Activated naive CD4-positive, alpha-beta T cell treated with anti-CD3 and anti-CD28 coated beads for 36 hours (primary cell): ENCODE measurements at regions not wholly inside any gene's neighbourhood (a gene's known extent, or its start where the extent isn't known, plus 50 kb on each side); places are given as distances from the start of the nearest gene placed in this dataset.

Experiments
- CTCF ChIA-PET: fragments of 350-600 bp; sonication (Branson Sonifier 250); formaldehyde crosslinking; loops from one replicate; lab custom pipeline; 2021; ENCODE audit warnings: antibody characterized with exemption; lab: Charles Lee
- DNase-seq: peaks from one replicate; pipeline ENCODE4 v3.0.0-alpha.2; 2020
- H3K27ac Mint-ChIP-seq: one replicate; pipeline ENCODE4 v1.8.0; 2021; ENCODE audit warnings: mild to moderate bottlenecking, mixed read lengths
- H3K27me3 Mint-ChIP-seq: one replicate; pipeline ENCODE4 v1.8.0; 2021; ENCODE audit warnings: low read depth, mixed read lengths
- H3K36me3 Mint-ChIP-seq: one replicate; pipeline ENCODE4 v1.8.0; 2021; ENCODE audit warnings: low read depth, mixed read lengths
- H3K4me1 Mint-ChIP-seq: one replicate; pipeline ENCODE4 v1.8.0; 2021; ENCODE audit warnings: low read depth, mixed read lengths
- H3K4me3 Mint-ChIP-seq: one replicate; pipeline ENCODE4 v1.8.0; 2021; ENCODE audit warnings: mild to moderate bottlenecking, moderate library complexity, mixed read lengths
- H3K9me3 Mint-ChIP-seq: one replicate; pipeline ENCODE4 v1.8.0; 2021; ENCODE audit warnings: mixed read lengths
- intact Hi-C: fragments of 100-400 bp; cut with micrococcal nuclease; formaldehyde crosslinking; loops from one replicate; pipeline ENCODE4 v1.15.1; 2023

DNA sequence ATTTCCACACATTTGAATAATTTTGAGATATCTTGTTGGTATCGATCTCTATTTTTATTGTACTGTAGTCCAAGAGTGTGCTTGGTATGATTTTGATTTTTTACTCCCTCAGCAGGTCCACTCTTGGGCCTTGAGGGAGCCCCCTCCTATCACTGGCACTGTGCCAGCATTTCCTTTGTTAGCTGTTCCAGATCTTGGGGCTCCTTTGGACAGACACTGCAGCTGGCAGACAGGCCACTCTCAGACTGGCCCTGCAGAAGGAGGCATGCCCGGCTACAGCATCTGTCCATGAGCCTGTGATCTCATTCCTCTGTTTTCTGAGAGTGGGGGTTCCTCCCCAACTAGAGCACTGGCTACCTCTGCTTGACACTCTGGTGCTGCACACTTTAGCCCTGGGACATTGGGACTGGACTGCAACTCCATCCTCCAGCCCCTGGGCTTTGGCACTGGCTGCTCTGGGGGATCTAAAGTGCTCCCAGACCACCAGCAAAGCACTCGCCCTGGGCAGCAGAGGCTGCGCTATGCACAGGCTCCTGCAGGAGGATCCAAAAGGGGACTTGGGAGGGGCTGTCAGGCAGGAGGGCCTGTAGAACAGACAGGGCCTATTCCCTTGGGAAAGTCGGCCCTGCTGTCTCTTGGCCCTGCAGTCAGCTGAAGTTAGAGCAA lies 271.3 kb upstream of the DMAC1 start:
- intact Hi-C loops, result no loop called here
- H3K27me3 Mint-ChIP-seq, result no peaks in the 10 kb centered on the region

GRCh38 chr9:8062459-8062858 lies 262.9 kb upstream of the DMAC1 start:
- peaks cover 4% of the 10 kb centered on the region for H3K36me3 Mint-ChIP-seq
- no peak overlapping the region for H3K4me3 Mint-ChIP-seq
- intact Hi-C loops, result no loop called here
- H3K4me1 Mint-ChIP-seq, result peaks cover 8% of the 10 kb centered on the region
- H3K27me3 Mint-ChIP-seq, result no peaks in the 10 kb centered on the region
- peaks cover 8% of the 10 kb centered on the region for H3K9me3 Mint-ChIP-seq
- CTCF ChIA-PET, result no interaction called here
- no peak for DNase-seq
- no peak overlapping the region for H3K27ac Mint-ChIP-seq

More for the DNA sequence above, 271.3 kb upstream of the DMAC1 start:
- no peak overlapping the region for H3K4me3 Mint-ChIP-seq
- no peak overlapping the region for H3K27ac Mint-ChIP-seq
- CTCF ChIA-PET, result no interaction called here
- H3K36me3 Mint-ChIP-seq, result no peaks in the 10 kb centered on the region
- DNase-seq, result no peak
- H3K9me3 Mint-ChIP-seq, result peaks cover 3% of the 10 kb centered on the region
- H3K4me1 Mint-ChIP-seq, result no peaks in the 10 kb centered on the region

- DNase-seq, result no peak
- H3K4me3 Mint-ChIP-seq, result no peak overlapping the region
- CTCF ChIA-PET, result no interaction called here
- H3K27me3 Mint-ChIP-seq, result no peaks in the 10 kb centered on the region
- H3K27ac Mint-ChIP-seq, result no peak overlapping the region
- intact Hi-C loops, result loop anchor here (10.0 kb wide), 1 partner anchor 379 kb away; no protein-coding TSS in a partner anchor
- H3K9me3 Mint-ChIP-seq, result peaks cover 19% of the 10 kb centered on the region
- no peaks in the 10 kb centered on the region for H3K4me1 Mint-ChIP-seq
- no peaks in the 10 kb centered on the region for H3K36me3 Mint-ChIP-seq
Observed at GRCh38 chr9:8053501-8053900, 253.9 kb upstream of the DMAC1 start.

GRCh38 chr9:8052991-8053390 lies 253.4 kb upstream of the DMAC1 start:
- H3K4me1 Mint-ChIP-seq, result no peaks in the 10 kb centered on the region
- H3K36me3 Mint-ChIP-seq, result no peaks in the 10 kb centered on the region
- no peak overlapping the region for H3K4me3 Mint-ChIP-seq
- H3K27ac Mint-ChIP-seq, result no peak overlapping the region
- CTCF ChIA-PET, result no interaction called here
- no peaks in the 10 kb centered on the region for H3K27me3 Mint-ChIP-seq
- H3K9me3 Mint-ChIP-seq, result peaks cover 22% of the 10 kb centered on the region
- intact Hi-C loops, result loop anchor here (10.0 kb wide), 1 partner anchor 378 kb away; no protein-coding TSS in a partner anchor
- DNase-seq, result no peak

DNA sequence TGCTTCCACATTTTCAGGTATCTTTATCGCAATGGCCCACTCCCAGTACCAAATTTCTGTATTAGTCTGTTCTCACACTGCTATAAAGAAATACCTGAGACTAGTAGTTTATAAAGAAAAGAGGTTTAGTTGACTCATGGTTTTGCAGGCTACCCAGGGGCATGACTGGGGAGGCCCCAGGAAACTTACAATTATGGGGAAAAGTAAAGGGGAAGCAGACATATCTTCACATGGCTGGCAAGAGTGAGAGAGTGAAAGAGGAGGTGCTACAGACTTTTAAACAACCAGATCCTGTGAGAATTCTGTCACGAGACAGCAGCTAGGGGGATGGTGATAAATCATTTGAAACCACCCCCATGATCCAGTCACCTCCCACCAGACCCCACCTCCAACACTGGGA lies 238.2 kb upstream of the DMAC1 start:
- peaks cover 7% of the 10 kb centered on the region for H3K36me3 Mint-ChIP-seq
- H3K4me3 Mint-ChIP-seq, result no peak overlapping the region
- H3K27ac Mint-ChIP-seq, result no peak overlapping the region
- no peak for DNase-seq
- CTCF ChIA-PET, result no interaction called here
- H3K9me3 Mint-ChIP-seq, result peaks cover 24% of the 10 kb centered on the region
- H3K27me3 Mint-ChIP-seq, result no peaks in the 10 kb centered on the region
- intact Hi-C loops, result no loop called here
- peaks cover 3% of the 10 kb centered on the region for H3K4me1 Mint-ChIP-seq

- intact Hi-C loops, result no loop called here
- Mint-ChIP-seq H3K27ac (no peak overlapping the region), H3K4me1 (peaks cover 3% of the 10 kb centered on the region), H3K4me3 (no peak overlapping the region), H3K27me3 (no peaks in the 10 kb centered on the region), H3K9me3 (peaks cover 21% of the 10 kb centered on the region), H3K36me3 (peaks cover 7% of the 10 kb centered on the region)
- CTCF ChIA-PET, result no interaction called here
- no peak for DNase-seq
Observed at GRCh38 chr9:8036914-8037524, 237.4 kb upstream of the DMAC1 start.

GRCh38 chr9:8033794-8034193 lies 234.2 kb upstream of the DMAC1 start:
- CTCF ChIA-PET, result interaction anchor here (0.7 kb wide), 1 partner anchor 719 kb away, joined by 3 read pairs; no protein-coding TSS in a partner anchor
- Mint-ChIP-seq H3K4me3 (no peak overlapping the region), H3K9me3 (peaks cover 12% of the 10 kb centered on the region), H3K36me3 (peaks cover 7% of the 10 kb centered on the region), H3K27me3 (no peaks in the 10 kb centered on the region), H3K4me1 (peaks cover 5% of the 10 kb centered on the region), H3K27ac (no peak overlapping the region)
- DNase-seq, result no peak
- intact Hi-C loops, result no loop called here

DNA sequence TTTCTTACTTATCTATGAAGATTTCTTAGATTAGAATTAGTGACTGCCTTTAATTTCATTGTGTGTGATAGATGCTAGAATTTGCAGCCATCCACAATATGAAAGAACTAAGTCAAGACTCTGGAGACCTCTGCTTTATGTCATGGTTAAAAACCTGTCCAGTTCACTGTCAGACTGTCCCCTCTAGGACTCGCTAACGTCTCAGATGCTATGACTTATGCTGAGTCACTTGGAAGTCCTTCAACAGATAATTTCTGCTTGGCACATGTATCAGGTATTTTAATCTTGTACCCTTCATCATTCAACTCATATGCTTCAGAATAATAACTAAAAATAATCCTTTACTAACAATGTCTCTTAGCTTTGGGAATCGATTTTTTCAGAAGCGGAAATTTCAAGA lies 230.5 kb upstream of the DMAC1 start:
- Mint-ChIP-seq H3K27me3 (no peaks in the 10 kb centered on the region), H3K4me3 (no peak overlapping the region), H3K4me1 (peaks cover 3% of the 10 kb centered on the region), H3K36me3 (no peaks in the 10 kb centered on the region), H3K27ac (no peak overlapping the region), H3K9me3 (no peaks in the 10 kb centered on the region)
- no peak for DNase-seq
- CTCF ChIA-PET, result no interaction called here
- intact Hi-C loops, result no loop called here

GRCh38 chr9:8027351-8027750 lies 227.8 kb upstream of the DMAC1 start:
- Mint-ChIP-seq H3K4me3 (no peak overlapping the region), H3K27me3 (no peaks in the 10 kb centered on the region), H3K27ac (no peak overlapping the region), H3K4me1 (peaks cover 3% of the 10 kb centered on the region), H3K9me3 (peaks cover 5% of the 10 kb centered on the region), H3K36me3 (no peaks in the 10 kb centered on the region)
- DNase-seq, result no peak
- intact Hi-C loops, result no loop called here
- CTCF ChIA-PET, result no interaction called here

- no peak overlapping the region for H3K27ac Mint-ChIP-seq
- no peak for DNase-seq
- intact Hi-C loops, result no loop called here
- no peaks in the 10 kb centered on the region for H3K27me3 Mint-ChIP-seq
- H3K4me3 Mint-ChIP-seq, result no peak overlapping the region
- H3K9me3 Mint-ChIP-seq, result peaks cover 6% of the 10 kb centered on the region
- CTCF ChIA-PET, result no interaction called here
- H3K36me3 Mint-ChIP-seq, result no peaks in the 10 kb centered on the region
- no peaks in the 10 kb centered on the region for H3K4me1 Mint-ChIP-seq
Observed at GRCh38 chr9:8025551-8025950, 226.0 kb upstream of the DMAC1 start.

DNA sequence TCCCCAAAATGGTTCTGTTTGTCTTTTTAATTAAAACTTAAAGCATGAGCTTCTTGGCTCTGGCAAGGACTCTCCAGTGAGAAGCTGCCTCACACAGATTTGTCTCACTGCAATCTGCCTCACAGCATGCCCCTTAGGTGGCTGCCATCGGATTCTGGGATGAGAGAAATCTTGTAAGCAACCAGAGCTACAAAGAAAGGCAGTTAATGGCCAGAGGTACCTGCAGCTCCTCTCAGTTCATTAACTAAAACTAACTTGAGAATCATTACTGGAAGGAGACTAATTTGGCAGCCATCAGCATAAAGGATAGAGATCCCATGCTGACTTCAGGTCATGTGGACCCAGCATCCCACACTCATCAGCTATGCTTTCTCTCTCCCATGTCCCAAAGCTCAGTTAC lies 220.6 kb upstream of the DMAC1 start:
- H3K27me3 Mint-ChIP-seq, result no peaks in the 10 kb centered on the region
- no peaks in the 10 kb centered on the region for H3K4me1 Mint-ChIP-seq
- H3K4me3 Mint-ChIP-seq, result no peak overlapping the region
- peaks cover 7% of the 10 kb centered on the region for H3K9me3 Mint-ChIP-seq
- CTCF ChIA-PET, result no interaction called here
- no peak overlapping the region for H3K27ac Mint-ChIP-seq
- no peaks in the 10 kb centered on the region for H3K36me3 Mint-ChIP-seq
- no peak for DNase-seq
- intact Hi-C loops, result no loop called here

DNA sequence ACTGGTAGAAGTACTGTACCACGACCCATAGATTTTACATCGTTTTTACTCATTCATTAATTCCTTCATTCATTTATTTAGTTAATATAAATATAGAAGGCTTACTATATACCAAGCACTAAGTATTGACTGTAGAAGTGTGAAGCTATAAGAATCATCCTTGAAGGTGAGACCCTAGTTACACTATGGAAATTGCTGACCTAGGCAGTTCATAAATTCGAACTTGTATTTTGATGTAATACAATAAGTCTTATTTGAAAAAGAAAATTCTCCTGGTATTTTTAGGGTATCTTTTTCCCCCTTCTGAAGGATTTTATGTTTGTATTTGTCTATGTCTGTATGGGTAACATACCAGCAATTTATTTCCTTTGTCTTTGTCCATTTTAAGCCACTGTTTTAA lies 220.1 kb upstream of the DMAC1 start:
- H3K36me3 Mint-ChIP-seq, result no peaks in the 10 kb centered on the region
- H3K27me3 Mint-ChIP-seq, result no peaks in the 10 kb centered on the region
- H3K4me3 Mint-ChIP-seq, result no peak overlapping the region
- H3K4me1 Mint-ChIP-seq, result no peaks in the 10 kb centered on the region
- peaks cover 7% of the 10 kb centered on the region for H3K9me3 Mint-ChIP-seq
- intact Hi-C loops, result no loop called here
- CTCF ChIA-PET, result no interaction called here
- no peak for DNase-seq
- H3K27ac Mint-ChIP-seq, result no peak overlapping the region

DNA sequence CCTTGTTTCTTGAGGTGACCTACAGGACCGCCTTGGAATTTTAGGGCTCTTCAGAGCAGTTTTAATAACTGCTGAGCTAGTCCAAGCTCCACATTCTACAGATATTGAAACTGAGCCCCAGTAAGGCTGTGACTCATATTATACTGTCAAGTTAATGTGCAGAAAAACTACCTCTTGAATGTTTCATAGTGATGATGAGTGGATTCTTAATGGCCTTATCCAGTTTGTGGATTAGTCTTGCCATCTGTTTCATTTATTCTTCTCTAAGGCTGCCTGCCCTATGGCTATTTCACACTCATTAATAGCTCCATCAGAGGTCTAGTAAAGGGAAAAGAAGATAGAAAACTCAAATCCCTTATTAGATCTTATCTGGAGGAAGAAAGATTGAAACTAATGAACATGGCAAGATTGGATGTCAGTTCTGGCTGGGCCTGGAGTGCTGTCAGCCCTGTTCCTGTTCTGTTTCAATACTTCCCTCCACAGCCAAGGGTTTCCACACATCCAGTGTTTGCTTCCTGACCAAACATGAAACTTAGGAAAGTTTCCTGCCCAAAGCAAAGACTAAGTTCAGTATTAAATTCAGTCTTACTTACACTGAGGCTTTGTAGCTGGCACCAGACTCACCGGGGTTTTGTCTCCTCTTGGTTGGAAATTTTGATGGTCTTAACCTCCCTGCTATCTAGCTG lies 215.6 kb upstream of the DMAC1 start:
- no peak for DNase-seq
- no peaks in the 10 kb centered on the region for H3K4me1 Mint-ChIP-seq
- H3K4me3 Mint-ChIP-seq, result no peak overlapping the region
- CTCF ChIA-PET, result no interaction called here
- no peak overlapping the region for H3K27ac Mint-ChIP-seq
- intact Hi-C loops, result no loop called here
- no peaks in the 10 kb centered on the region for H3K36me3 Mint-ChIP-seq
- peaks cover 1% of the 10 kb centered on the region for H3K9me3 Mint-ChIP-seq
- H3K27me3 Mint-ChIP-seq, result no peaks in the 10 kb centered on the region
